ENCODE measurements at regions not wholly inside any gene's neighbourhood (a gene's known extent, or its start where the extent isn't known, plus 50 kb on each side); places are given as distances from the start of the nearest gene placed in this dataset.

DNA sequence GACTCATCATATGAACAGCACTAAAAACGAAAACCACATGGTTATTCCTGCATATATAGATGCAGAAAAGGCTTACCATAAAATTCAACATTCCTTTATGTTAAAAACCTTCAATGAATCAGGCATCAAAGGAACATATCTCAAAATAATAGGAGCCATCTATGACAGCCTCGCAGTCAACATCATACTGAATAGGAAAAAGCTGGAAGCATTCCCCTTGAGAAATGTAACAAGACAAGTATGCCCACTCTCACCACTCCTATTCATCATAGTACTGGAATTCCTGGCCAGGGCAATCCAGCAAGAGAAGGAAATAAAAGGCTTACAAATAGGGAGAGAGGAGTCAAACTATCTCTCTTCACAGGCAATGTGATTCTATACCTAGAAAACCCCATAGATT is 179.6 kb upstream of the HTR2A start:
- no peak for DNase-seq
- TF ChIP-seq, protein P1, sequence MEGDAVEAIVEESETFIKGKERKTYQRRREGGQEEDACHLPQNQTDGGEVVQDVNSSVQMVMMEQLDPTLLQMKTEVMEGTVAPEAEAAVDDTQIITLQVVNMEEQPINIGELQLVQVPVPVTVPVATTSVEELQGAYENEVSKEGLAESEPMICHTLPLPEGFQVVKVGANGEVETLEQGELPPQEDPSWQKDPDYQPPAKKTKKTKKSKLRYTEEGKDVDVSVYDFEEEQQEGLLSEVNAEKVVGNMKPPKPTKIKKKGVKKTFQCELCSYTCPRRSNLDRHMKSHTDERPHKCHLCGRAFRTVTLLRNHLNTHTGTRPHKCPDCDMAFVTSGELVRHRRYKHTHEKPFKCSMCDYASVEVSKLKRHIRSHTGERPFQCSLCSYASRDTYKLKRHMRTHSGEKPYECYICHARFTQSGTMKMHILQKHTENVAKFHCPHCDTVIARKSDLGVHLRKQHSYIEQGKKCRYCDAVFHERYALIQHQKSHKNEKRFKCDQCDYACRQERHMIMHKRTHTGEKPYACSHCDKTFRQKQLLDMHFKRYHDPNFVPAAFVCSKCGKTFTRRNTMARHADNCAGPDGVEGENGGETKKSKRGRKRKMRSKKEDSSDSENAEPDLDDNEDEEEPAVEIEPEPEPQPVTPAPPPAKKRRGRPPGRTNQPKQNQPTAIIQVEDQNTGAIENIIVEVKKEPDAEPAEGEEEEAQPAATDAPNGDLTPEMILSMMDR (IDR thresholded peaks at IDR 0.05), result no peak
- TF ChIP-seq POLR2A (IDR thresholded peaks at IDR 0.05), result no peak
- Histone ChIP-seq H3K9me3 (no peaks in the 10 kb centered on the region), H3K4me1 (no peaks in the 10 kb centered on the region), H3K27me3 (no peaks in the 10 kb centered on the region), H3K36me3 (no peaks in the 10 kb centered on the region), H3K27ac (no peak overlapping the region), H3K4me3 (no peak overlapping the region)
- intact Hi-C loops (cut with DNase I; ENCODE audit: low total_unique reads), result no loop called here

DNA sequence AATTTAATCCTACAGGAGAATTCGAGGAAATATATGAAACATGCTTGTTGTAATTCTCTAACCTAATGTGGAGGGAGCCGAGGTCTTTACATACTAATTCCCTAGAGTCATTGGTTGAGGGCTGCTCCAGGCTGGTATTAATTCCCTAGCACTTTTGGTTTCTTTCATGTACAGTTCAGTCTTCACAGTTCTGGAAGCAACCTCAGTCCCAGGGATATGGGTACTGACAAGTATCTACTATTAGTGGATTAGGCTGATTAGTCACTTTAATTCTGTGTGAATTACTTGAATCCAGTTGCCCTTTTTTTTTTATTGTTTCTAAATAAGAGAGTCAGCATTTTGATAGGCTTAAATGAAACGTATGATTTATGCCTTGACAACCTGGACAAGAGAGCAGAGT is 172.3 kb upstream of the HTR2A start:
- Histone ChIP-seq H3K4me1 (no peaks in the 10 kb centered on the region), H3K9me3 (no peaks in the 10 kb centered on the region), H3K27me3 (no peaks in the 10 kb centered on the region), H3K36me3 (no peaks in the 10 kb centered on the region), H3K27ac (no peak overlapping the region), H3K4me3 (no peak overlapping the region)
- TF ChIP-seq, protein P1 (IDR thresholded peaks at IDR 0.05), result no peak
- TF ChIP-seq POLR2A (IDR thresholded peaks at IDR 0.05), result no peak
- intact Hi-C loops (cut with DNase I; ENCODE audit: low total_unique reads), result no loop called here
- DNase-seq, result no peak

DNA sequence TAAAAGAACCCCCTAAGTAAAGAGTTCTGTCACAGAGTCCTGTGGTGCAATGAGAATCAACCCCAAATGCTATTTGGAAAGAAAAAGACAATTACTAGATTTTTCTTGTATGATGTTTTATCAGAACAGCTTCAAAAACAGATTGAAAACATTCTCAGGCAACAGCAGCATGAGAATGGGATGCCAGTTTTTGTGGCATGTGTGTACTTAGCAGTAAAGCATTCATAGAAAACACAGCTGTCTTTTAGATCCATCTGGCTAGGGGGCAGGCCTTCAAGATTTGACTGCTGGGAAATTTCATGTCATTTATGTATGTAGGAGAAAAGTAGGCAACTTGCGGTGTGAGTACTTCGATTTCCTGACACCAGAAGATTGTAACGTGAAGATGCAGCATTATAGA is 170.5 kb upstream of the HTR2A start:
- no peaks in the 10 kb centered on the region for H3K27me3 ChIP-seq
- no peaks in the 10 kb centered on the region for H3K36me3 ChIP-seq
- TF ChIP-seq, protein P1 (IDR thresholded peaks at IDR 0.05), result no peak
- no peak for TF ChIP-seq POLR2A (IDR thresholded peaks at IDR 0.05)
- no peak overlapping the region for H3K4me3 ChIP-seq
- no peaks in the 10 kb centered on the region for H3K4me1 ChIP-seq
- no peak for DNase-seq
- H3K27ac ChIP-seq, result no peak overlapping the region
- peaks cover 0 to 7% of the 10 kb centered on the region in 2 donors for H3K9me3 ChIP-seq
- intact Hi-C loops (cut with DNase I; ENCODE audit: low total_unique reads), result no loop called here

DNA sequence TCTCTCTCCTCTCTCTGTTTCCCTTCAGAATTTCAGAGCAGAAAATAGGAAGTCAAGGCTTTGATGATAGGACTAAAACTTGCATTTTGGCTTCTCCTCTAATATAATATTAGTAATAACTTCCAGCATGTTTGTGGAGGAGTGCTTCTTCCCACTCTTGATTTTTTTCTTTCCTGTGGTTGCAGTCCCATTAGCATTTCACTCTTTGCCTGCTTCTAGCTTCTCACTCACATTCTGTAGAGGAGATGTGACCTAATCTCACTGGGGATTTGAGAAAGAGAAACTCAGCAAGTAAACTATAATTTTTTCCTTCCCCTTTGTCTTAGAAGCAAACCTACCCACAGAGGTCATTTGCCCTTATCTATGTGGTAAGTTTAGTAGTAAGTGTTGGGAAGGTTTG is 169.4 kb upstream of the HTR2A start:
- no peaks in the 10 kb centered on the region for H3K36me3 ChIP-seq
- no peak for TF ChIP-seq POLR2A (IDR thresholded peaks at IDR 0.05)
- TF ChIP-seq, protein P1 (IDR thresholded peaks at IDR 0.05), result no peak

DNA sequence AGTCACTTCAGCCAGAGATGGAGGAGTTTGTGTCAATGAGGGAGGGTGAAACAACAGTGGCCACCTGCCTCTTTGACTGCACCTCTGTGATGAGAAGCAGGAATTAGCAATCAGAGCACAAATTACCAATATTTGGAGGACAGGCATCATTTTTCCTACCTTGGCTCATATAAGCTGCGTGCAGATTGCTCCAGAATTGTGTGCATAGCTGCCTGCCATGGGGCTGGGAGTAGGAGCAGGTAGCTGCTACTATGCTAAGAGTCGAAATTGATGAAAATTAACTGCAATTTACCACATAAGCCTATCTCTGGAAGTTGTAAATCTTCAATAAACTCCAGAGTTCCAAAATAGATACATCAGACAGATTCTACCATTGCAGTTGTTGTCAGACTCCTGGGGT is 167.5 kb upstream of the HTR2A start:
- H3K4me1 ChIP-seq, result no peaks in the 10 kb centered on the region
- H3K27ac ChIP-seq, result no peak overlapping the region
- peaks cover 0 to 9% of the 10 kb centered on the region in 2 donors for H3K9me3 ChIP-seq
- H3K36me3 ChIP-seq, result no peaks in the 10 kb centered on the region
- no peak for DNase-seq
- no peak for TF ChIP-seq POLR2A (IDR thresholded peaks at IDR 0.05)
- TF ChIP-seq, protein P1 (IDR thresholded peaks at IDR 0.05), result no peak
- no peaks in the 10 kb centered on the region for H3K27me3 ChIP-seq
- intact Hi-C loops (cut with DNase I; ENCODE audit: low total_unique reads), result no loop called here
- no peak overlapping the region for H3K4me3 ChIP-seq

More for the DNA sequence above, 169.4 kb upstream of the HTR2A start:
- Histone ChIP-seq H3K27me3 (no peaks in the 10 kb centered on the region), H3K27ac (no peak overlapping the region), H3K4me3 (no peak overlapping the region), H3K9me3 (peaks cover 0 to 9% of the 10 kb centered on the region in 2 donors), H3K4me1 (no peaks in the 10 kb centered on the region)
- intact Hi-C loops (cut with DNase I; ENCODE audit: low total_unique reads), result no loop called here
- no peak for DNase-seq
